ENCODE measurements at regions not wholly inside any gene's neighbourhood (a gene's known extent, or its start where the extent isn't known, plus 50 kb on each side); places are given as distances from the start of the nearest gene placed in this dataset.

DNA sequence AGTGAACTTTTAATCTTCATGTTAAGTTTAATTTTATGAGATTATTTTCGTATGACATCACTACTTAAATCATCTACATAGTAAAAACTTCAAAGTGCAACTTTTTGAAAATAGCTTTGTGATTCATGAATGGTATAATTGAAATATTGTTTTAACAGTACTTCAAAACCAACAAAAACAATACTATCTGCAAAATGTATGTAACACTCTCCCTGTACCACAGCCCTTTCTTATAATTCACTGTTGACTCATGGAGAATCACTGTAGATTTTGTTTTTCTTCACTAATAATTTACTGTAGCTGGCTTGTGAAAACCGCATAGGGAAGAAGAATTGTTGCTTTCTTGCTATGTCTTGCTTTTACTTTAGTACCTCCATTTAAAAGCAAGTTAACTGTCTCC is 301.4 kb upstream of the ADAMTS5 start:
- ATAC-seq (no peak), FAIRE-seq (no peak)
- H3K27me3 ChIP-seq (ENCODE audit: control insufficient read depth in 2 of 2, insufficient read depth in 2 of 2, low read length in 2 of 2) = no peaks in the 10 kb centered on the region

More for the DNA sequence above, 301.4 kb upstream of the ADAMTS5 start:
- no peak for DNase-seq (ENCODE audit: extremely low read depth in 1 of 4, low spot score in 3 of 4)
- H3K9me3 ChIP-seq (replicated peaks; ENCODE audit: control insufficient read depth, insufficient read depth, low read depth, low read length) = no peaks in the 10 kb centered on the region; the same call in 1 of the 2 replicates
- ChIA-PET POLR2A (no interaction called here), CTCF (ENCODE audit: low intra/inter-chr PET ratio) (no interaction called here)
- no peaks in the 10 kb centered on the region for H3K4me1 ChIP-seq (replicated peaks in 1 of 2; ENCODE audit: control insufficient read depth in 2 of 2, insufficient read depth in 2 of 2, low read length in 2 of 2)
- H3K4me3 ChIP-seq = no peak overlapping the region
- H3K9ac ChIP-seq (ENCODE audit: insufficient read depth in 1 of 2, low read depth in 2 of 2, low read length in 2 of 2) = no peak overlapping the region
- in situ Hi-C loops (cut with MboI) = no loop called here
- H3K4me2 ChIP-seq (ENCODE audit: insufficient read depth, low read length) = no peak overlapping the region
- H3K36me3 ChIP-seq (ENCODE audit: control insufficient read depth, insufficient read depth, low read length) = no peaks in the 10 kb centered on the region
- H3K79me2 ChIP-seq (ENCODE audit: control insufficient read depth, insufficient read depth, low read length) = no peaks in the 10 kb centered on the region
- H2AFZ ChIP-seq (ENCODE audit: low read depth, low read length) = no peak overlapping the region
- intact Hi-C loops (cut with micrococcal nuclease) = no loop called here
- no peak overlapping the region for H3K27ac ChIP-seq (ENCODE audit: extremely low read depth, low read depth, low read length)
- H3K9me1 ChIP-seq (ENCODE audit: control insufficient read depth, insufficient read depth, low read length) = no peaks in the 10 kb centered on the region
- no TSS peak for BruUV-seq (replicated peaks)
- no peaks in the 10 kb centered on the region for H4K20me1 ChIP-seq (replicated peaks; ENCODE audit: control insufficient read depth, insufficient read depth, low read length)
- 3% methylated on average over 2 of the region's 2 CpGs for WGBS (ENCODE audit: insufficient coverage, low coverage, missing lambda C conversion rate)
- TF ChIP-seq CEBPG (CRISPR knock-in tag; IDR thresholded peaks at IDR 0.05) (no peak), CEBPG (tag; conservative IDR thresholded peaks at IDR 0.05 in 1 of 2, IDR thresholded peaks at IDR 0.05 in 1 of 2) (no peak), HSF4 (CRISPR knock-in tag; IDR thresholded peaks at IDR 0.05; ENCODE audit: borderline replicate concordance) (no peak), ZNF431 (CRISPR knock-in tag; IDR thresholded peaks at IDR 0.05) (no peak), NFXL1 (CRISPR knock-in tag; IDR thresholded peaks at IDR 0.05) (no peak), L3MBTL2 (IDR thresholded peaks at IDR 0.05) (no peak), RFX1 (IDR thresholded peaks at IDR 0.05) (no peak), SRSF3 (IDR thresholded peaks at IDR 0.05; ENCODE audit: insufficient read depth, low read length) (no peak), ETS2 (tag; IDR thresholded peaks at IDR 0.05; ENCODE audit: borderline replicate concordance, poor library complexity, severe bottlenecking) (no peak)
- TF ChIP-seq, protein P1, sequence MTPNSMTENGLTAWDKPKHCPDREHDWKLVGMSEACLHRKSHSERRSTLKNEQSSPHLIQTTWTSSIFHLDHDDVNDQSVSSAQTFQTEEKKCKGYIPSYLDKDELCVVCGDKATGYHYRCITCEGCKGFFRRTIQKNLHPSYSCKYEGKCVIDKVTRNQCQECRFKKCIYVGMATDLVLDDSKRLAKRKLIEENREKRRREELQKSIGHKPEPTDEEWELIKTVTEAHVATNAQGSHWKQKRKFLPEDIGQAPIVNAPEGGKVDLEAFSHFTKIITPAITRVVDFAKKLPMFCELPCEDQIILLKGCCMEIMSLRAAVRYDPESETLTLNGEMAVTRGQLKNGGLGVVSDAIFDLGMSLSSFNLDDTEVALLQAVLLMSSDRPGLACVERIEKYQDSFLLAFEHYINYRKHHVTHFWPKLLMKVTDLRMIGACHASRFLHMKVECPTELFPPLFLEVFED (CRISPR knock-in tag; conservative IDR thresholded peaks at IDR 0.05) = no peak
- TF ChIP-seq, protein P2, sequence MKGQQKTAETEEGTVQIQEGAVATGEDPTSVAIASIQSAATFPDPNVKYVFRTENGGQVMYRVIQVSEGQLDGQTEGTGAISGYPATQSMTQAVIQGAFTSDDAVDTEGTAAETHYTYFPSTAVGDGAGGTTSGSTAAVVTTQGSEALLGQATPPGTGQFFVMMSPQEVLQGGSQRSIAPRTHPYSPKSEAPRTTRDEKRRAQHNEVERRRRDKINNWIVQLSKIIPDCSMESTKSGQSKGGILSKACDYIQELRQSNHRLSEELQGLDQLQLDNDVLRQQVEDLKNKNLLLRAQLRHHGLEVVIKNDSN (CRISPR knock-in tag; IDR thresholded peaks at IDR 0.05) = no peak
- TF ChIP-seq, protein P3, sequence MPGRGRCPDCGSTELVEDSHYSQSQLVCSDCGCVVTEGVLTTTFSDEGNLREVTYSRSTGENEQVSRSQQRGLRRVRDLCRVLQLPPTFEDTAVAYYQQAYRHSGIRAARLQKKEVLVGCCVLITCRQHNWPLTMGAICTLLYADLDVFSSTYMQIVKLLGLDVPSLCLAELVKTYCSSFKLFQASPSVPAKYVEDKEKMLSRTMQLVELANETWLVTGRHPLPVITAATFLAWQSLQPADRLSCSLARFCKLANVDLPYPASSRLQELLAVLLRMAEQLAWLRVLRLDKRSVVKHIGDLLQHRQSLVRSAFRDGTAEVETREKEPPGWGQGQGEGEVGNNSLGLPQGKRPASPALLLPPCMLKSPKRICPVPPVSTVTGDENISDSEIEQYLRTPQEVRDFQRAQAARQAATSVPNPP (IDR thresholded peaks at IDR 0.05; ENCODE audit: borderline replicate concordance, insufficient read depth, insufficient read length) = no peak
- TF ChIP-seq, protein P4, sequence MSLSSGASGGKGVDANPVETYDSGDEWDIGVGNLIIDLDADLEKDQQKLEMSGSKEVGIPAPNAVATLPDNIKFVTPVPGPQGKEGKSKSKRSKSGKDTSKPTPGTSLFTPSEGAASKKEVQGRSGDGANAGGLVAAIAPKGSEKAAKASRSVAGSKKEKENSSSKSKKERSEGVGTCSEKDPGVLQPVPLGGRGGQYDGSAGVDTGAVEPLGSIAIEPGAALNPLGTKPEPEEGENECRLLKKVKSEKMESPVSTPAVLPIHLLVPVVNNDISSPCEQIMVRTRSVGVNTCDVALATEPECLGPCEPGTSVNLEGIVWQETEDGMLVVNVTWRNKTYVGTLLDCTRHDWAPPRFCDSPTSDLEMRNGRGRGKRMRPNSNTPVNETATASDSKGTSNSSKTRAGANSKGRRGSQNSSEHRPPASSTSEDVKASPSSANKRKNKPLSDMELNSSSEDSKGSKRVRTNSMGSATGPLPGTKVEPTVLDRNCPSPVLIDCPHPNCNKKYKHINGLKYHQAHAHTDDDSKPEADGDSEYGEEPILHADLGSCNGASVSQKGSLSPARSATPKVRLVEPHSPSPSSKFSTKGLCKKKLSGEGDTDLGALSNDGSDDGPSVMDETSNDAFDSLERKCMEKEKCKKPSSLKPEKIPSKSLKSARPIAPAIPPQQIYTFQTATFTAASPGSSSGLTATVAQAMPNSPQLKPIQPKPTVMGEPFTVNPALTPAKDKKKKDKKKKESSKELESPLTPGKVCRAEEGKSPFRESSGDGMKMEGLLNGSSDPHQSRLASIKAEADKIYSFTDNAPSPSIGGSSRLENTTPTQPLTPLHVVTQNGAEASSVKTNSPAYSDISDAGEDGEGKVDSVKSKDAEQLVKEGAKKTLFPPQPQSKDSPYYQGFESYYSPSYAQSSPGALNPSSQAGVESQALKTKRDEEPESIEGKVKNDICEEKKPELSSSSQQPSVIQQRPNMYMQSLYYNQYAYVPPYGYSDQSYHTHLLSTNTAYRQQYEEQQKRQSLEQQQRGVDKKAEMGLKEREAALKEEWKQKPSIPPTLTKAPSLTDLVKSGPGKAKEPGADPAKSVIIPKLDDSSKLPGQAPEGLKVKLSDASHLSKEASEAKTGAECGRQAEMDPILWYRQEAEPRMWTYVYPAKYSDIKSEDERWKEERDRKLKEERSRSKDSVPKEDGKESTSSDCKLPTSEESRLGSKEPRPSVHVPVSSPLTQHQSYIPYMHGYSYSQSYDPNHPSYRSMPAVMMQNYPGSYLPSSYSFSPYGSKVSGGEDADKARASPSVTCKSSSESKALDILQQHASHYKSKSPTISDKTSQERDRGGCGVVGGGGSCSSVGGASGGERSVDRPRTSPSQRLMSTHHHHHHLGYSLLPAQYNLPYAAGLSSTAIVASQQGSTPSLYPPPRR (CRISPR knock-in tag; IDR thresholded peaks at IDR 0.05; ENCODE audit: borderline replicate concordance) = no peak
